ENCODE measurements at regions not wholly inside any gene's neighbourhood (a gene's known extent, or its start where the extent isn't known, plus 50 kb on each side); places are given as distances from the start of the nearest gene placed in this dataset.

GRCh38 chr3:144067059-144067458, 95.4 kb downstream of the DIPK2A start:
- TF ChIP-seq CTCF (conservative IDR thresholded peaks at IDR 0.05; ENCODE audit: low read depth, low read length) (no peak), EZH2 (IDR thresholded peaks at IDR 0.05; ENCODE audit: borderline replicate concordance, low read depth, low read length, poor library complexity, severe bottlenecking) (no peak)

Data from A673 (cell line).